ENCODE measurements at regions not wholly inside any gene's neighbourhood (a gene's known extent, or its start where the extent isn't known, plus 50 kb on each side); places are given as distances from the start of the nearest gene placed in this dataset.
A peak's percentile ranks its signal among the peaks of the same experiment; 100 is the strongest.
"Not testable (repeated sequence)": the region's sequence is repeated elsewhere in the genome, so short reads cannot be mapped to it uniquely, and the experiment has no call there.

DNA sequence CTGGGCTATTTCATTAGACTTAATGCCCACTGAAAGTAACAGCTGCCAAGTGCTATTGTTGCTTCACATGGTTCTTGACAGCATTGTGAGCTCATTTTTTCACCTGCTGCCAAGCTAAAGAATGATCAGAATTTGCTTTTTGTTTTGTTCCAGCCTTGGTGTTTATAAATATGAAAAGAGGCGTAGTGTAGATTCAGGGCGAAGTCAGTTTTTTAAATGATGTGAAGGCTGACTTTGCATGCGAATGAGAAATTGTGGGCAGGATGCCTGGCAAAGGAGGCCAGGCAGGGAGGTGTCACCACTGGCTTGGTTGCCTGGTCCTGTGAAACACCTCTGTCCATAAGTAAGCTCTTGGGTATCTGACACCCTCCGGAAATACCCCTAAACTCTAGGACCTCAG is 93.3 kb upstream of the NAP1L1 start:
- TF ChIP-seq, protein P1, sequence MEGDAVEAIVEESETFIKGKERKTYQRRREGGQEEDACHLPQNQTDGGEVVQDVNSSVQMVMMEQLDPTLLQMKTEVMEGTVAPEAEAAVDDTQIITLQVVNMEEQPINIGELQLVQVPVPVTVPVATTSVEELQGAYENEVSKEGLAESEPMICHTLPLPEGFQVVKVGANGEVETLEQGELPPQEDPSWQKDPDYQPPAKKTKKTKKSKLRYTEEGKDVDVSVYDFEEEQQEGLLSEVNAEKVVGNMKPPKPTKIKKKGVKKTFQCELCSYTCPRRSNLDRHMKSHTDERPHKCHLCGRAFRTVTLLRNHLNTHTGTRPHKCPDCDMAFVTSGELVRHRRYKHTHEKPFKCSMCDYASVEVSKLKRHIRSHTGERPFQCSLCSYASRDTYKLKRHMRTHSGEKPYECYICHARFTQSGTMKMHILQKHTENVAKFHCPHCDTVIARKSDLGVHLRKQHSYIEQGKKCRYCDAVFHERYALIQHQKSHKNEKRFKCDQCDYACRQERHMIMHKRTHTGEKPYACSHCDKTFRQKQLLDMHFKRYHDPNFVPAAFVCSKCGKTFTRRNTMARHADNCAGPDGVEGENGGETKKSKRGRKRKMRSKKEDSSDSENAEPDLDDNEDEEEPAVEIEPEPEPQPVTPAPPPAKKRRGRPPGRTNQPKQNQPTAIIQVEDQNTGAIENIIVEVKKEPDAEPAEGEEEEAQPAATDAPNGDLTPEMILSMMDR (IDR thresholded peaks at IDR 0.05), result no peak
- H3K4me1 ChIP-seq, result no peaks in the 10 kb centered on the region
- no peaks in the 10 kb centered on the region for H3K27me3 ChIP-seq
- no peak overlapping the region for H3K9ac ChIP-seq (ENCODE audit: low read depth in 2 of 2, low read length in 2 of 2)
- no peaks in the 10 kb centered on the region for H3K36me3 ChIP-seq
- DNase-seq, result no peak
- intact Hi-C loops (cut with DNase I), result no loop called here
- no peak overlapping the region for H3K4me3 ChIP-seq
- no peaks in the 10 kb centered on the region for H3K9me3 ChIP-seq
- H3K27ac ChIP-seq, result no peak overlapping the region

DNA sequence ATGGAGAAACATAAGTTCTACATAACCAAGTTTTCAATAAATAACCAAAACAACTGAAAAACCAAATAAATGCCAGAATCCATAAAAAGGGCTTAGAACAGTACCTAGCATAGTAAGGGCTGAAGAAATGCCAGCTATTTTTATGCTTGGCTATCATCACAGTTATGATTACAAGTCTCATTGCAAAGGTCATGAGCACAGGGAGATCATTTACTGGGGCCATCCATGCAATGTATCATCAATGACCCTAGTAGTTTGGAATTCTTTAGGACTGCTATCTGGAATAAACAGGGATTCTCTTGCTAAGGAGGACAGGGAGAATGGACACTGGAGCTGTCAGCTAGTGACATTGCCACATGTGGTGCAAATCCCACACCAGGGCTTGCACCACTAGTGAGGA is 92.5 kb upstream of the NAP1L1 start:
- DNase-seq, result no peak
- Histone ChIP-seq H3K9ac (ENCODE audit: low read depth in 2 of 2, low read length in 2 of 2) (no peak overlapping the region), H3K4me3 (no peak overlapping the region), H3K27me3 (no peaks in the 10 kb centered on the region), H3K9me3 (no peaks in the 10 kb centered on the region), H3K27ac (no peak overlapping the region), H3K4me1 (no peaks in the 10 kb centered on the region), H3K36me3 (no peaks in the 10 kb centered on the region)
- intact Hi-C loops (cut with DNase I), result no loop called here
- TF ChIP-seq, protein P1 (IDR thresholded peaks at IDR 0.05), result no peak

DNA sequence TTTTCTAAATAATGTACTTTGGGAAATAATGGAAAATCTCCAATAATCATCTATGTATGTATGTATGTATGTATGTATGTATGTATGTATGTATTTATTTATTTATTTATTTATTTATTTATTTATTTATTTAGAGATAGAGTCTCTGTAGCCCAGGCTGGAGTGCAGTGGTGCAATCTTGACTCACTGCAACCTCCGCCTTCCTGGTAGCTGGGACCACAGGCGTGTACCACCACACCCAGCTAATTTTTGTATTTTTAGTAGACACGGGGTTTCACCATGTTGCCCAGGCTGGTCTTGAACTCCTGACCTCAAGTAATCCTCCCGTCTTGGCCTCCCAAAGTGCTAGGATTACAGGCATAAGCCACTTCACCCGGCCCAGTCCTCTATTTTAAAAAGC is 91.5 kb upstream of the NAP1L1 start:
- intact Hi-C loops (cut with DNase I); H3K9ac ChIP-seq (ENCODE audit: low read depth in 2 of 2, low read length in 2 of 2); H3K27ac ChIP-seq; H3K36me3 ChIP-seq; H3K27me3 ChIP-seq; H3K9me3 ChIP-seq; H3K4me1 ChIP-seq; H3K4me3 ChIP-seq; DNase-seq: not testable (repeated sequence)

DNA sequence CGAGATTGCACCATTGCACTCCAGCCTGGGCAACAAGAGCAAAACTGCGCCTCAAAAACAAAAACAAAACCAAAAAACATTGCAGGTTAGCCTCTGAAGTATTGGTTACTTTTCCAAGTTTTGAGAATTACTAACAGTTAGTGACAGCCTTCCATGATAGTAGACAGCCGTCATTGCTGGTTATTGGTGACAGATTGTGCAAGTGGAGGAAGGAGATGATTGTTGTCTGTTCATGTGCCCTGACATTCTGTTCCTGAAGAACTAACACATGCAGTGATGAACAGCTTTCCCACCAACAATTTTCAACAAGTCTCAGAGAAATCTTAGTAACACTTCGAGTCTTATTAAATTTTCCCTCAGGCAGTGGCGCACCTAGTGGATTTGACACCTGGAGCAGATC is 89.3 kb upstream of the NAP1L1 start:
- H3K4me1 ChIP-seq, result no peaks in the 10 kb centered on the region
- H3K4me3 ChIP-seq, result no peak overlapping the region
- no peaks in the 10 kb centered on the region for H3K36me3 ChIP-seq
- no peaks in the 10 kb centered on the region for H3K27me3 ChIP-seq
- DNase-seq, result no peak
- no peaks in the 10 kb centered on the region for H3K9me3 ChIP-seq
- intact Hi-C loops (cut with DNase I), result no loop called here
- H3K9ac ChIP-seq (ENCODE audit: low read depth in 2 of 2, low read length in 2 of 2), result no peak overlapping the region
- TF ChIP-seq, protein P1 (IDR thresholded peaks at IDR 0.05), result no peak
- H3K27ac ChIP-seq, result no peak overlapping the region

DNA sequence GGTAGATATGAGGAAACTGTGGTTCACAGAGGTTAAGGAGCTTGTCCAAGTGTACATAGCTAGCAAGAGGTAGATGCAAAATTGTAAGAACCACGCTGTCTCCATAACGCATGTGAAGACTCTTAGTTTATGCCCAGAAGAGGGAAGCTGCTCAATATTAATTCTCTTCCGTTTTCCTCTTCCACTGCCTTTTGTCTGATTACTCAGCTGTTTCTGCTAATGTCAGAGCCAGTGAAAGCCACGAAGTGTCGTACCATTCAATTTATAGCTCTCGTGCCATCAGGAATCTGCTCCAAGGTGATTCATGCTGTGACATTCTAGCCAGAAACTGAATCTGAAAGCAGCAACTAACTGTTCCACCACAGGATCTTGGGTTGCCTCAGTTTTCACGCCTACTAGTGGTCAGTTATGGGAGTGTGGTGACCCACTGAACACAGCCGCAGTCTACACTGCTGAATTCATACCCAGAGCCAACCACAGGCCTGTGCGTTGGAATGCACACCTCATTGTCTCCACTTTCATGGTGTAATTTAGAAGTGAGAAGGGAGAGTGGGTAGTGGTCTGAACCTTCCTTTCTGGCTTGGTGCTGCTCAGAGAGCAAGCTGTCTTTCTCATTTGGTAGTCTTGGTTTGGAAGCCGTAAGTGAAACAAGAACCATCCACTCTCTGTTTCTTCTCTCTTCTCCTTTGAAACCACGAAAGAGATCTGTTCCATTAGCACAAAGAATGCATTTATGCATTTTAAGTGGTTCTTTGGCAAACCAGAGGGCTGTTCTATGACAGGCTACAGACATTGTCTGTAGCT is 74.2 kb upstream of the NAP1L1 start:
- DNase-seq, result peak; percentile 45
- H3K27ac ChIP-seq, result no peak overlapping the region
- H3K36me3 ChIP-seq, result no peaks in the 10 kb centered on the region
- intact Hi-C loops (cut with DNase I), result no loop called here
- H3K9me3 ChIP-seq, result no peaks in the 10 kb centered on the region
- no peak overlapping the region for H3K9ac ChIP-seq (ENCODE audit: low read depth in 2 of 2, low read length in 2 of 2)
- TF ChIP-seq, protein P1 (IDR thresholded peaks at IDR 0.05), result peak; percentile 59
- no peaks in the 10 kb centered on the region for H3K27me3 ChIP-seq
- H3K4me3 ChIP-seq, result no peak overlapping the region
- no peaks in the 10 kb centered on the region for H3K4me1 ChIP-seq

DNA sequence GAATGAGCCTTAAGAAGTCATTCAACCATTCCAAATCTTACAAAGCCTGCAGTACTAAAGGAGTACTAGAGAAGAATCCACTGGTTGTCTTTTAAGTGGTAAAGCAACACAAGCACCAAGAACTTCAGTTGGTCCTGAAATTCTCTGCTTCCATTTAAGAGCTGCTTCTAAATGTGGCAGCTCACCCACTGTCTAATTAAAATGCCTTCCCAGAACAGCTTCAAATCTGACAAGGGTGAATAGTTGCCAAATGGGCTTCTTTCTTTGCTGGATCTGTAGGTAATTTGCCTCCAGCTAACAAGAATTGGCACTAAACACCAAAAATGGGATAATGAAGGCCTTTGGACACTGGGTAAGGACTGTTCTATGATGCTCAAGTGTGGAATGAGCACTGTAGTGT is 72.2 kb upstream of the NAP1L1 start:
- no peaks in the 10 kb centered on the region for H3K36me3 ChIP-seq
- H3K27me3 ChIP-seq, result no peaks in the 10 kb centered on the region
- no peak overlapping the region for H3K4me3 ChIP-seq
- intact Hi-C loops (cut with DNase I), result no loop called here
- H3K27ac ChIP-seq, result no peak overlapping the region
- H3K4me1 ChIP-seq, result no peaks in the 10 kb centered on the region
- TF ChIP-seq, protein P1 (IDR thresholded peaks at IDR 0.05), result no peak
- H3K9ac ChIP-seq (ENCODE audit: low read depth in 2 of 2, low read length in 2 of 2), result no peak overlapping the region
- DNase-seq, result no peak
- no peaks in the 10 kb centered on the region for H3K9me3 ChIP-seq

Measured in colonic mucosa (tissue), 4 donors.